ELR (cell line): ENCODE measurements at regions not wholly inside any gene's neighbourhood (a gene's known extent, or its start where the extent isn't known, plus 50 kb on each side); places are given as distances from the start of the nearest gene placed in this dataset.
"Not testable (repeated sequence)": the region's sequence is repeated elsewhere in the genome, so short reads cannot be mapped to it uniquely, and the experiment has no call there.

ENCODE experiments used
- DNase-seq: peaks from one replicate; pipeline ENCODE4 v3.0.0-alpha.2; 2015; ENCODE audit warnings: low read depth

GRCh38 chr13:78540058-78540457 is 63.3 kb downstream of the POU4F1 start:
- peak; percentile 11 for DNase-seq

GRCh38 chr13:78526044-78526443 is 77.3 kb downstream of the POU4F1 start:
- DNase-seq, result not testable (repeated sequence)

- DNase-seq, result no peak
These were observed 78.4 kb downstream of the POU4F1 start for GRCh38 chr13:78524936-78525335.

GRCh38 chr13:78521091-78521490 is 82.3 kb downstream of the POU4F1 start:
- no peak for DNase-seq

GRCh38 chr13:78520425-78520824 is 82.9 kb downstream of the POU4F1 start:
- no peak for DNase-seq

- DNase-seq, result not testable (repeated sequence)
These were observed 84.9 kb downstream of the POU4F1 start for GRCh38 chr13:78518482-78518881.

- DNase-seq, result no peak
These were observed 103.5 kb downstream of the POU4F1 start for GRCh38 chr13:78499802-78500201.

GRCh38 chr13:78497702-78498355 is 105.5 kb downstream of the POU4F1 start:
- DNase-seq, result no peak

GRCh38 chr13:78491978-78492377 is 111.4 kb downstream of the POU4F1 start:
- no peak for DNase-seq

- not testable (repeated sequence) for DNase-seq
These were observed 113.1 kb downstream of the POU4F1 start for GRCh38 chr13:78490225-78490624.

GRCh38 chr13:78487707-78488106 is 115.6 kb downstream of the POU4F1 start:
- no peak for DNase-seq

- no peak for DNase-seq
These were observed 117.5 kb downstream of the POU4F1 start for GRCh38 chr13:78485803-78486202.

- no peak for DNase-seq
These were observed 125.2 kb downstream of the POU4F1 start for GRCh38 chr13:78478183-78478582.

- DNase-seq, result no peak
These were observed 126.4 kb downstream of the POU4F1 start for GRCh38 chr13:78476910-78477309.

GRCh38 chr13:78468621-78469020 is 134.7 kb downstream of the POU4F1 start:
- DNase-seq, result no peak

- DNase-seq, result no peak
These were observed 138.1 kb downstream of the POU4F1 start for GRCh38 chr13:78465250-78465649.

GRCh38 chr13:78460176-78460575 is 143.2 kb downstream of the POU4F1 start:
- peak; percentile 5 for DNase-seq

GRCh38 chr13:78443839-78444238 is 159.5 kb downstream of the POU4F1 start:
- DNase-seq, result no peak

- DNase-seq, result no peak
These were observed 165.6 kb downstream of the POU4F1 start for GRCh38 chr13:78437781-78438180.

- DNase-seq, result no peak
These were observed 167.0 kb downstream of the POU4F1 start for GRCh38 chr13:78436311-78436710.

- no peak for DNase-seq
These were observed 172.0 kb downstream of the POU4F1 start for GRCh38 chr13:78431328-78431727.

- no peak for DNase-seq
These were observed 172.5 kb downstream of the POU4F1 start for GRCh38 chr13:78430811-78431210.

- DNase-seq, result no peak
These were observed 173.1 kb downstream of the POU4F1 start for GRCh38 chr13:78430166-78430791.

- no peak for DNase-seq
These were observed 174.7 kb downstream of the POU4F1 start for GRCh38 chr13:78428646-78429045.
